Type B pancreatic cell (in vitro differentiated cells): ENCODE measurements at regions not wholly inside any gene's neighbourhood (a gene's known extent, or its start where the extent isn't known, plus 50 kb on each side); places are given as distances from the start of the nearest gene placed in this dataset.

Experiments used
- DNase-seq: peaks from one replicate; pipeline ENCODE4 v3.0.0; 2021; ENCODE audit warnings: mixed read lengths; ENCODE audit not compliant: unreplicated experiment; ENCODE audit errors: extremely low spot score
- H3K27ac Mint-ChIP-seq: 2 replicates; pipeline ENCODE4 v1.8.0; 2021; ENCODE audit warnings: mild to moderate bottlenecking, mixed read lengths
- H3K27me3 Mint-ChIP-seq: 2 replicates; pipeline ENCODE4 v1.8.0; 2021; ENCODE audit warnings: mixed read lengths
- H3K36me3 Mint-ChIP-seq: 2 replicates; pipeline ENCODE4 v1.8.0; 2021; ENCODE audit warnings: mixed read lengths
- H3K4me1 Mint-ChIP-seq: one replicate; pipeline ENCODE4 v1.8.0; 2021; ENCODE audit warnings: mixed read lengths; ENCODE audit not compliant: unreplicated experiment
- H3K4me3 Mint-ChIP-seq: 2 replicates; pipeline ENCODE4 v1.8.0; 2021; ENCODE audit warnings: mild to moderate bottlenecking, mixed read lengths
- H3K9me3 Mint-ChIP-seq: 2 replicates; pipeline ENCODE4 v1.8.0; 2021; ENCODE audit warnings: mixed read lengths
- TF ChIP-seq, protein P1 (sequence below): fragments of 200-600 bp; sonication (generic); conservative IDR thresholded peaks from 2 replicates; pipeline ENCODE4 v1.5.0; 2021; ENCODE audit warnings: antibody characterized with exemption, mild to moderate bottlenecking

DNA sequence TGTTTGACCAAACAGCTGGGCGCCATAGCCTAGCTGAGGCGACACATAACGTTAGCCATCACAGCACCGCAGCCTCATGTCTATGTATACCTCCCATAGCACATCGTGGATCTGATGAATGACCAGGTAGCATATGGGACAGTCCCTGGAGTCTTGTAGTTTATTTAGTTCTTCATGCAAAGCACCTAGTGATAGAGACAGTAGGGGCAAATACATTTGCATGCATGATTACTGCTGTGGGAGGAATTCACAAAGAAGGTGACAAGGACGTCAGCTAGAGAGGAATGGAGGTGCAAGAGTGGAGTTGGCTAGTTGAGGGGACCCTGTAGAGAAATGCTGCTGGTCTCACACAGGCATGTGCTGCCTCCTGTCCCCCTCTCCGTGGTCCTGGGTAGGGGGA, 478.9 kb upstream of the HS6ST1 start:
- H3K4me1 Mint-ChIP-seq, result no peaks in the 10 kb centered on the region
- H3K27me3 Mint-ChIP-seq, result peaks cover 10% of the 10 kb centered on the region
- TF ChIP-seq, protein P1, sequence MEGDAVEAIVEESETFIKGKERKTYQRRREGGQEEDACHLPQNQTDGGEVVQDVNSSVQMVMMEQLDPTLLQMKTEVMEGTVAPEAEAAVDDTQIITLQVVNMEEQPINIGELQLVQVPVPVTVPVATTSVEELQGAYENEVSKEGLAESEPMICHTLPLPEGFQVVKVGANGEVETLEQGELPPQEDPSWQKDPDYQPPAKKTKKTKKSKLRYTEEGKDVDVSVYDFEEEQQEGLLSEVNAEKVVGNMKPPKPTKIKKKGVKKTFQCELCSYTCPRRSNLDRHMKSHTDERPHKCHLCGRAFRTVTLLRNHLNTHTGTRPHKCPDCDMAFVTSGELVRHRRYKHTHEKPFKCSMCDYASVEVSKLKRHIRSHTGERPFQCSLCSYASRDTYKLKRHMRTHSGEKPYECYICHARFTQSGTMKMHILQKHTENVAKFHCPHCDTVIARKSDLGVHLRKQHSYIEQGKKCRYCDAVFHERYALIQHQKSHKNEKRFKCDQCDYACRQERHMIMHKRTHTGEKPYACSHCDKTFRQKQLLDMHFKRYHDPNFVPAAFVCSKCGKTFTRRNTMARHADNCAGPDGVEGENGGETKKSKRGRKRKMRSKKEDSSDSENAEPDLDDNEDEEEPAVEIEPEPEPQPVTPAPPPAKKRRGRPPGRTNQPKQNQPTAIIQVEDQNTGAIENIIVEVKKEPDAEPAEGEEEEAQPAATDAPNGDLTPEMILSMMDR, result no peak
- H3K27ac Mint-ChIP-seq, result no peak overlapping the region
- H3K36me3 Mint-ChIP-seq, result no peaks in the 10 kb centered on the region
- H3K4me3 Mint-ChIP-seq, result no peak overlapping the region
- H3K9me3 Mint-ChIP-seq, result no peaks in the 10 kb centered on the region
- peak; percentile 36 for DNase-seq

GRCh38 chr2:128797937-128798336, 479.3 kb upstream of the HS6ST1 start:
- H3K36me3 Mint-ChIP-seq, result no peaks in the 10 kb centered on the region
- no peak for DNase-seq
- H3K9me3 Mint-ChIP-seq, result no peaks in the 10 kb centered on the region
- H3K27ac Mint-ChIP-seq, result no peak overlapping the region
- TF ChIP-seq, protein P1, result no peak
- no peak overlapping the region for H3K4me3 Mint-ChIP-seq
- no peaks in the 10 kb centered on the region for H3K4me1 Mint-ChIP-seq
- peaks cover 10% of the 10 kb centered on the region for H3K27me3 Mint-ChIP-seq

DNA sequence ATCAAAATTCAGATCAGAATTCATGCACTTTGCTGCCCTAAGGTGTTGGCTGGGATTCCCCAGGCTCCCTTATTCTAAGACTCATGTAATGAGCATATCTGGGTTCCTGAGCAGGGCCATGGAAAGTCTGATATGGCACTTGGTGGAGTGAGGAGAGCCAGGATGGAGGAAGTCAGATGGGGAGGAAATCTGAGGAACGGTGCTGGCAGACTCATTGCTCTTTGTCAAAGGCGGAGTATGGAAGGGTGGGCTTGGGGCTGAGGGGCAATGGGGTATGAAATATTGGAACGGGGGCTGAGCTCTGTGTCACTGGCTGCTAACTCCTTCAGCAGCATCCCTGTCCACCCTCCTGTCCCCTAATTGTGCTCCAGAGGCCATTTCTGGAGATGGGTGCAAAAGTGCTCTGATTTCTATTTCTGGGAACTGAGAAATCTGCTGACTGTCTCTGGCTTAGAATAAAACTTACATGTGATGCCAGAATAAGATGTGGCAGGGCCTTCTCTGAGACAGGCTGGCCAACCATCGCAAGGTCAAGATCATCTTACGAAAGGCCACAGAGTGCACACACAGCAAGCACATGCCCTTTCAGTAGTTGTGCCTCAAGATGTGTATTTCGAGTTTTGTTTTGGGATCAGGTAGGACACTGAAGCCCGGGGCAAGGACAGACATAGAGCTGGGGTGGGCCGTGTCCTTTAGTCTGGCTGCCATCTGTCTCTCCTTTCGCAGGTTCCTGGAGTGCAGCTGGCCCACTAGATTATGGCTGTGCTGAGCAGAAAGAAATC, 480.0 kb upstream of the HS6ST1 start:
- Mint-ChIP-seq H3K36me3 (no peaks in the 10 kb centered on the region), H3K4me3 (no peak overlapping the region), H3K4me1 (no peaks in the 10 kb centered on the region), H3K9me3 (no peaks in the 10 kb centered on the region), H3K27me3 (peaks cover 10% of the 10 kb centered on the region), H3K27ac (no peak overlapping the region)
- TF ChIP-seq, protein P1, result no peak
- DNase-seq, result peak; percentile 16

GRCh38 chr2:128799284-128799552, 480.6 kb upstream of the HS6ST1 start:
- peak; percentile 39 for DNase-seq
- Mint-ChIP-seq H3K27me3 (peaks cover 10% of the 10 kb centered on the region), H3K27ac (no peak overlapping the region), H3K9me3 (no peaks in the 10 kb centered on the region), H3K4me3 (no peak overlapping the region), H3K4me1 (no peaks in the 10 kb centered on the region), H3K36me3 (no peaks in the 10 kb centered on the region)
- TF ChIP-seq, protein P1, result no peak

- H3K27me3 Mint-ChIP-seq, result peaks cover 10% of the 10 kb centered on the region
- H3K27ac Mint-ChIP-seq, result no peak overlapping the region
- H3K9me3 Mint-ChIP-seq, result no peaks in the 10 kb centered on the region
- H3K4me1 Mint-ChIP-seq, result no peaks in the 10 kb centered on the region
- TF ChIP-seq, protein P1, result no peak
- no peak overlapping the region for H3K4me3 Mint-ChIP-seq
- no peaks in the 10 kb centered on the region for H3K36me3 Mint-ChIP-seq
- DNase-seq, result peak; percentile 18
Observed at GRCh38 chr2:128799730-128800129, 481.1 kb upstream of the HS6ST1 start.
